ENCODE measurements at regions not wholly inside any gene's neighbourhood (a gene's known extent, or its start where the extent isn't known, plus 50 kb on each side); places are given as distances from the start of the nearest gene placed in this dataset.

DNA sequence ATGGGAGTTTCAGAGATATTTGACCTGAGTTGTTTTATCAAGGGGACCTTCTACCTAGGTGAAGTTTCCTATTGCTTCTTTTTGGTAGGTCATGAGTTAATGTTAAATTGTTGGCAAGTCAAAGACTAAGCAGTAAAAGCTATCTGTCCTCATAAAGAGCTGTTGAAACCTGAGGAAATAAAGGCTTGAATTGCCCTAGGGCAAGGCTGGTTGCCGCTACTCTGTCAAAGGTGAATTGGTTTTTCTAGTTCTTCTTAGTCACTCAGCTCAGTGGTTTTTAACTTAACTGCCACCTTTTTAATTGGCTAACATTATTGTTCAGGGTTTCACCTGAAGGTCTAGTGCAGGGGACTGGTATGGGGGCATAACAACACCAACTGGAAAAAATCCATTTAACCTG is 441.6 kb upstream of the FBXO33 start:
- no peak for DNase-seq (ENCODE audit: low read depth in 2 of 2)

- DNase-seq (ENCODE audit: low read depth in 2 of 2): no peak
Measured at GRCh38 chr14:39868949-39869348, 436.7 kb upstream of the FBXO33 start.

DNA sequence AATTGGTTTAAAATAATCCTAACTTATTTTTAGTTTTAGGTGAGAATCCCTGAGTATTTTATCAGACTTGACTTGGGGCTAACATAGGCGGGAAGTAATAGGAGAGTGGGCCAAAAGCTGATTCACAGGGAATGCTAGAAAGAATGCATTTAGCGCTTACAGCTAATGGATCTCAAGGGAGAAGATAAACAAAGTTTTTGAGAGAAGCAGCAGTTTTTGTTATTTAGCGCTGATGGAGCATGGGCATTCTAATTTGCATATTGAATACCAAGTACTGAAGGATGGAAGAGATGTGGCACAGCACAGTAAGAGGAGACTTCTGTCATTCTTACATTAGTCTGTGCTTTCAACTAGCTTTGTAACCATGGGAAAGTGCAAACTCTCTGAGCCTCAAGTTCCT is 436.0 kb upstream of the FBXO33 start:
- no peak for DNase-seq (ENCODE audit: low read depth in 2 of 2)

DNA sequence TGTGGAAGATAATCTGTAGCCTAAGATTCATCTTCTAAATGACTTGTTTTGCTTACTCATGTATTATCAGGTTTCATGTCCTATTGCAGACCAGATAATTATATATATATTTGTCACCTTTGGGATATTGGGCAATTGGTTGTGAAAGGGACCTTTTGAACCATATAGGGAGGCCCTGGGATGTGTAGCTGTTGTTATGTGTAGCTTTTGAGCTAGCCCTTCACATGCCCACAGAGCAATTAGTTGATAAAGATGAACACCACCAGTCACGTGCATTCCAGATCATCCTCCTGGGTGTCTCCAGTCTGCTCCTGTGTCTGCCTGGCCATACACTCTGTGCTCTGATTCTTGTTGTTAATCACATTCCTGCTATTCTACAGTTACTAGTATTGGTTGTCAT is 431.2 kb upstream of the FBXO33 start:
- DNase-seq (ENCODE audit: low read depth in 2 of 2): no peak

DNA sequence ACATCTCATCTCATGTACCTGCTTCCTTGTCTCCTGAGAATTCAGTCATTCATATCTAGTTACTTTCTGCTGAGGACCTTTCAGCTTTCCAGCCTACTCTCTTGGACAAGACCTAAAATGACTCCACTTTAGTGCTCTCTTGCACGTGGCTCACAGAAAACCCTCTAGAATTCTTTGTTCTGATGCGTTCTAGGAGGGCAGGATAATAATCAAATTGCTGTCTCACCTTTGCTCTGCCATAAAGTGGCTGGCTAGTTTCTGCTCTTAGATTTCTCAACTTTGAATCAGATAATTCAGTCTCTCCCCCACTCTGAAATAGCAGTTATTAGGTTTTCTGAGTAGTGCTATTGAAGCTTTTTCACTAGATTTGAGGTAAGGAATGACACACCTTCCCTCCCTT is 429.5 kb upstream of the FBXO33 start:
- DNase-seq (ENCODE audit: low read depth in 2 of 2): no peak

- no peak for DNase-seq (ENCODE audit: low read depth in 2 of 2)
Measured at GRCh38 chr14:39861229-39861600, 429.0 kb upstream of the FBXO33 start.

GRCh38 chr14:39860596-39861228 is 428.5 kb upstream of the FBXO33 start:
- no peak for DNase-seq (ENCODE audit: low read depth in 2 of 2)

DNA sequence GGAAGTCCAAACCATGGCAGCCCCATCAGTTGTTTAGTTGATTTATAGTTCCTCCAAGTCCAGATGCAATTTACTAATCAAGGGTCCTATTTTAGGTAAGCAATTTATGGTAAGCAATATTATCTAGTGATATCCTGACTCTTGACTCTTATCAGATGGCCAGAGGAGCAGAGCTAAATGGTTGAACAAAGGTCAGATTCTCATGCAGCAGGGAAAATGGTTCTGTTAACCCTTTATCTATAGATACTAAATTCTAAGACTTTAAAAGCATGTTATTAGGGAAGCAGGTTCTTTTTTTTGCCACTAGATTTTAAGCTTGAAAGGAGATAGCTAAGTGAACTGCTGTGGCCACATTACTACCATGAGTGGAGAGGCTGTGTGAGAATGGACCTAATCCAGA is 427.1 kb upstream of the FBXO33 start:
- no peak for DNase-seq (ENCODE audit: low read depth in 2 of 2)

DNA sequence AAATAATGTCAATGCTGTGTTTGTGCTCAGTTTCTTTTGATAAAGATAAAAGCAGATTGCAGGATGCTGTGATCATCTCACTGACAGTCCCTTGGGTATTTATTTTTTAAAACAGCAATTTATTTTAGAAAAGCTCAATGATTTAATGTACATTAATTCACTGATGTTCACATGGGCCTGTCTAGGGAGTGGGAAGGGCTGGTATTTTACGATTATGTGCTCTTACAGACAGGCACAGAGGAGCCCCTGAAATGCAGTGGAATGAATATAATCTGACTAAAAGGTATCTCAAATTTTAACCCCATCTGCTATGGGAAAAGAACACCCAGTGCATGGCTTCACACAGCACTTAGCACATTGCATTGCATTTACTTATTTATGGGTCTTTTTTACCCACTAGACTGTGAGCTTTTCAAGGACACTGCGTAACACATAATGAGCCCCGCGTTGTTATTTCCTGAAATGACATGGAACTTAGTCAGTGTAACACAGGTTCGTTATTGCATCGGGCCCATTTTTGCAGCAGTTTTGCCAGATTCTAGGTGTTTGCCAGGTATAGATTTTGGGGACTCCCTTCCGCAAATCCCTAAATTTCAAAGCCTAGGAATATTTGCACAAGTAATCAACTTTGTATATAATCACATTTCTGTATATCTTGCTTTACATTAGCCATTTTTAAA is 425.3 kb upstream of the FBXO33 start:
- no peak for DNase-seq (ENCODE audit: low read depth in 2 of 2)

GRCh38 chr14:39853441-39853840 is 421.2 kb upstream of the FBXO33 start:
- no peak for DNase-seq (ENCODE audit: low read depth in 2 of 2)

DNA sequence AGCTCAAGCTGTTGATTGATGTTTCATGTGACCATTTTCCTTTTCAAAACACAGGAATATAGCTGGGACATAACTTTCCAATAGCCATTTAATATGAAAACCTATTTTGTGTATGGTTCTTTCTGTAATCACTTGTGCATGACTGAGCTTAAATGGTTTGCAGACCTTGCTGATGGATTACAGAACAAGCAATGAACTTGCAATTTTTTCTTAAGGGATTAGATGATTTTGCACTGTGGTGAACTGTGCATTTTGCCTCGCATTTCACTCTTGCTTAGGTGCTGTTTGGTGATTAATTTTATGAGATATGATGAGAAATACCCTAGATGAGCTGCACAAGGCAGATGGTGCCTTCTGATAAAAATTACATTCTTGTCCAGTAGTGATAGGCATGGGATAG is 419.0 kb upstream of the FBXO33 start:
- no peak for DNase-seq (ENCODE audit: low read depth in 2 of 2)

DNA sequence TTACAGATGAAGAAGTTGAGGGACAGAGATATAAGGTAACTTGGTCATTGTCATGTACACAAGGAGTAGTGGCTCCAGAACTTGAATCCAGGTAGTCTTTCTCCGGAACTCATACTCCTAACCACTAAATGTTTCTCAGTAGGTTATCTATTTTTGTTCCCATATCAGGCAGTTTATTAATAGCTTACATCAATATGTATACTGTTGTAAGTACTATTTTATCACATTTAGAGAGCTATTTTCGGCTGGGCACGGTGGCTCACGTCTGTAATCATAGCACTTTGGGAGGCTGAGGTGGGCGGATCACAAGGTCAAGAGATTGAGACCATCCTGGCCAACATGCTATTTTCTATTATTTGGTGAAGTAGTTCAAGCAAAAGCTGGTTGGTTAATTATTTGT is 415.6 kb upstream of the FBXO33 start:
- no peak for DNase-seq (ENCODE audit: low read depth in 2 of 2)

GRCh38 chr14:39847194-39847593 is 415.0 kb upstream of the FBXO33 start:
- no peak for DNase-seq (ENCODE audit: low read depth in 2 of 2)

GRCh38 chr14:39843881-39844280 is 411.6 kb upstream of the FBXO33 start:
- DNase-seq (ENCODE audit: low read depth in 2 of 2): no peak

DNA sequence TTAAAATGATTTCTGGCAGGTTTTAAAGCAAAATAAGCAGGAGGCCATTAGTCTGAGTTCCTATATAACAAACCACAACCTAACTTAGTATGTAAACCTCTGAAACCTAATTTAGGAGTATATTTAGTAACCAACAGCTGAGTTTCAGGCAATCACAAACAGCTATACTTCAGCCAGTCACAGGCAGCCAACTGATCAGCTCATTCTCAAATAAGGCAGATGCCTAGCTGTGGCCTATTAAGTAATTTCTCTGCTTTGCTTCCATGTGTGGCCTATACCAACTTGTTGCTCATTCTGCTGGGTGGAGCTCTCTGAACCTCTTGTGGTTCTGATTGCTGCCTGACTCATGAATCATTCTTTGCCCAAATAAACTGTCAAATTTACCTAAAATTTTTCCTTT is 408.9 kb upstream of the FBXO33 start:
- no peak for DNase-seq (ENCODE audit: low read depth in 2 of 2)

DNA sequence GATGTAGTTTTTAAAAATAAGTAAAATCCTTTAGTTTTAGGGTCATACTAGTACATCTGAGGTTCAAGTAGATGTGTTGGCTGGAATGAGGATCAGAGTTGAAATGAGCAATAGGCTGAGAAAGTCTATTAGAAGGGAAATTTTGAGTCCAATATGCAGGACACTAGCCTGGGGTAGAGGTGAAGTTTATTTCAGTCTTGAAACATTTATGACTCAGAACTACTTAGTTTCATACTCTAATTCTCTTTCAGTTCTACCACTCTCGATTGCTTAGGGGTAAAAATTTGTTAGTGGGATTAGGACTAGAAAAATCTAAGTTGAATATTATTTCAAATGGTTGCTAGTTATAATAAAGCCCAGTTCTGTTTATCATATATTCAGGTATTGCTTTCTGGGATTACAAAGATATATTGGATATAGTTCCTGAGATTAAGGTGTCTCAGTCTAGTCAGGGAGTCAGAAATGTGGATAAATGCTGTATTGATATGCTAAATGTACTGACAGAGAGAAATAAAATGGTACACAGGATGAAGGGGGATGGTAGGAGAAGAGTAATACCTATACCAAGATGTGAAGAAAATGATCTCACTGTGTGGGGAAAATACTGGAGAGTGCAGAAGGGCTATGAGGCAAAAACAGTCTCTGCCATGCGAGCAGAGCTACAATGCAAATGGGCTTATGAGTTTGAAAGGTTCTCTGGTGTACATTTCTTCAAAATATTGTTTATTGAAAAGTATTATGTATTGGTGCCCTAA is 395.8 kb upstream of the FBXO33 start:
- DNase-seq (ENCODE audit: low read depth in 2 of 2): no peak

DNA sequence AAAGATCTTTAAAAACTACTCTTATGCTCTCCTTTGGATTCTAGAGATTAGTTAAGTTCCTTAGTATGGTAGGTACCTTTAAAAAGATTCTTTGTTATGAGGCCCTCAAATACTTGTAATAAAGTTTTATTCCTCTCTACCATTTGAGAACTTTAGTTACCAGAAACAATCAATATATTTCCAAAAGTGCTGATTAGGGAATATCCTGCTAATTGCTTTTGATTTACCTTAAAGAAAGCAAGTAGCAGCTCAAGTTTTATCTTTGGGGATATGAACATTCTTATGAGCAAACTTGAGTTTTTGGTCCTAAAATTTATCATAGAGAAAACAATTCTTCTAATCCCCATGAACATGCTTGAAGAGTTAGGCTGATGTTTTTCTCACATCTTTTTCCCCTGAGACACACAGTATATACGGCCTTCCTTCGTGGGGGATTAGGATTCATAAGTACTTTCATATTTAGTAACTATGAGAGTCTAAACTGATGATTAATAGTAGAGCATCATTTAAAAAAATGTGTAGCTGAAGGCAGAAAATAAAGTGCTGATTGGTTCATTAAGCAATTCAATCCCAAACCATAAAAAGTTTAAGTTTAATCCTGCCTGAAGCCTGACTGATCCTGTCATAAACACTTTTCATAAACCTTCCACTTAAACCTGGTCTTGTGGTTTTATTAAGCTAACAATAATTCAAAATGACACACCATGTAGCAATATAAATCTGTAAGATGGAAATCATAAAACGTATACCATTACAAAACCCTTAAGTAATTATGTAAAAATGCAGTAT is 380.5 kb upstream of the FBXO33 start:
- no peak for DNase-seq (ENCODE audit: low read depth in 2 of 2)

DNA sequence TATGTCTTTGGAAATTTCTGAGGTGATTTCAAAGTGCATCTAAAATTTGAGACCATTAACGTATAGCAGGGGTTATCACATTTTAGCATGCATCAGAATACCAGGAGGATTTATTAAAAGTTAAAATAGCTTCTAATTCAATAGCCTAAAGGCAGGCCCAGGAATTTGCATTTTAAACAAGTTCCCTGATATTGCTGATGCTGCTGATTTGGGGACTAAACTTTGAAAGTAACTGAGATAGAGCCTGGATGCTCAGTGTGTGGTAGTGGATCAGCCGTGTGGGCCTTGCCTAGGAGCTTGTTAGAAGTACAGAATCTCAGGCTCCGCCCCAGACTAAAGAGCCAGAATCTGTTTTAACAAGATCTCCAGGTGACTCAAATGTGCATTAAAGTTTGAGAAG is 375.0 kb upstream of the FBXO33 start:
- no peak for DNase-seq (ENCODE audit: low read depth in 2 of 2)

- no peak for DNase-seq (ENCODE audit: low read depth in 2 of 2)
Measured at GRCh38 chr14:39784461-39784860, 352.2 kb upstream of the FBXO33 start.

DNA sequence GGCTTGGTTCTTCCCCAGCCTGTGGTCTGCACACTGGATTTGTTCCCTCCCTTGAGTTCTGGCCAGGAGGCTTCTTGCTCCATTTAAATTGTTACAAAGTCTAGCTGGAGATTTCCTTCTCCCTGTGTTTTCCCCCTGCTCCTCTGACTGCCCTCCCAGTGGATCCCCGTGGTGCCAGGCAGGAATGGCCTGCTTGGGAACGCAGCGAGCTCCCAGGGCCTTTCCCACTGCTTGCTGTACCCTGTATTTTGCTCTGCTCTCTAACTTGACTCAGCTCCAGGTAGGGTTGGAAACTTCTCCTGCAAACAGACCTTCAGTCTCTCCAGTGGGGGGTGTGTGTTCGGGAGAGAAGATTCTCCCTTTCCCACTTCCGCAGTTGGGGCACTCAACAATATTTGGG is 349.2 kb upstream of the FBXO33 start:
- no peak for DNase-seq (ENCODE audit: low read depth in 2 of 2)

- no peak for DNase-seq (ENCODE audit: low read depth in 2 of 2)
Measured at GRCh38 chr14:39773387-39774126, 341.3 kb upstream of the FBXO33 start.

DNA sequence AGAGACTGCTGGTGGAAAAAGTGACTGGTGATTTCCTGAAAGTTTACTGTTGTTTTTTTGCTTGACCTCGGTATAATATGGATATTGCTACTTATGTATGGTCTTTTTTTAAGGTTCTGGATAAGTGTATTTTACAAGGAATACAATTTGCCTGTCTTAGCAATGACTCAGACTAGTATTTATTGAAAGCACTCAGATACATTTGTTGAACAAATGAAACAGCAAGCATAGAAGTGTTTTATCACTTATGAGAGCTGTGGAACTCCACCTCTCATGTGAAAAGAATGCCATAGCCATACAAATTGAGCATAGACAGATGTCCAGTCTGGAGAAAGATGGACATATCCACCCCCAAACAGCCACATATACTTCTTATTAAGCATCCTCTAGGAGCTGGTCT is 340.4 kb upstream of the FBXO33 start:
- no peak for DNase-seq (ENCODE audit: low read depth in 2 of 2)
